Transverse colon (tissue), 4 donors: ENCODE measurements at regions not wholly inside any gene's neighbourhood (a gene's known extent, or its start where the extent isn't known, plus 50 kb on each side); places are given as distances from the start of the nearest gene placed in this dataset.
"Not testable (repeated sequence)": the region's sequence is repeated elsewhere in the genome, so short reads cannot be mapped to it uniquely, and the experiment has no call there.

ENCODE experiments used
- DNase-seq: peaks from one replicate; pipeline ENCODE4 v3.0.0-alpha.2; 2019
- H3K27ac ChIP-seq, 4 donors: fragments of 200-600 bp; sonication (generic); 2 replicates each; pipeline ENCODE4 v1.5.1; 2016 to 2018; ENCODE audit warnings: inconsistent platforms in 4 of 4
- H3K27me3 ChIP-seq: fragments of 200-600 bp; sonication (generic); 2 replicates; pipeline ENCODE4 v1.5.1; 2017; ENCODE audit warnings: inconsistent platforms
- H3K36me3 ChIP-seq, 4 donors: fragments of 200-600 bp; sonication (generic); 2 replicates each; pipeline ENCODE4 v1.5.1; 2017 to 2019; ENCODE audit warnings: inconsistent platforms in 4 of 4
- H3K4me1 ChIP-seq, 4 donors: fragments of 200-600 bp; sonication (generic); 2 replicates each; pipeline ENCODE4 v1.5.1; 2017 to 2020; ENCODE audit warnings: inconsistent platforms in 4 of 4
- H3K4me3 ChIP-seq, 4 donors: fragments of 200-600 bp; sonication (generic); 1 replicate in 1 of 4; 2 replicates in 3 of 4; pipeline versions ENCODE4 v1.5.1 to v1.6.1; 2017 to 2019; ENCODE audit warnings: inconsistent platforms in 4 of 4
- H3K9me3 ChIP-seq, 2 donors: fragments of 200-600 bp; sonication (generic); 2 replicates each; pipeline ENCODE4 v1.5.1; 2017 to 2019; ENCODE audit warnings: inconsistent platforms in 2 of 2
- CTCF ChIP-seq, 5 experiments: fragments of 200-600 bp in 3 of 5; fragments of 450-650 bp in 2 of 5; sonication (generic) in 3 of 5; IDR thresholded peaks; 1 replicate in 2 of 5; 2 replicates in 3 of 5; pipeline ENCODE4 v1.5.1; 2016 to 2017; ENCODE audit warnings: antibody characterized with exemption in 5 of 5, inconsistent platforms in 3 of 5, mild to moderate bottlenecking in 2 of 5, moderate library complexity in 1 of 5
- EP300 ChIP-seq: sonication (generic); formaldehyde crosslinking; IDR thresholded peaks from one replicate; pipeline ENCODE4 v1.6.1; 2017; ENCODE audit warnings: antibody characterized with exemption, low read depth
- POLR2A ChIP-seq: fragments of 450-650 bp; IDR thresholded peaks from one replicate; pipeline ENCODE4 v1.6.1; 2016; ENCODE audit warnings: antibody characterized with exemption, mild to moderate bottlenecking, moderate library complexity
- POLR2AphosphoS5 ChIP-seq, 3 donors: sonication (generic); formaldehyde crosslinking; IDR thresholded peaks; one replicate each; pipeline ENCODE4 v1.6.1; 2016; ENCODE audit warnings: antibody characterized with exemption in 3 of 3
- WGBS, 2 donors: methylation state at CpG; one replicate each; pipeline ENCODE4 v1.1.5; 2018; ENCODE audit warnings: low coverage in 1 of 2; 5-methylcytosine and 5-hydroxymethylcytosine counted together
- in situ Hi-C, 4 donors: fragments of 200-750 bp; cut with MboI; loops; one replicate each; pipeline versions ENCODE4 v1.15.0 to v1.15.1; 2017; ENCODE audit warnings: low sequenced_read_pairs in 3 of 4, low pct_ligation_motif_present in 1 of 4, low pct_unique_long_range_greater_than_20kb in 1 of 4
- intact Hi-C: fragments of 100-400 bp; cut with DNase I; formaldehyde crosslinking; loops from one replicate; pipeline ENCODE4 v1.15.1; 2023; ENCODE audit warnings: low total_unique reads

DNA sequence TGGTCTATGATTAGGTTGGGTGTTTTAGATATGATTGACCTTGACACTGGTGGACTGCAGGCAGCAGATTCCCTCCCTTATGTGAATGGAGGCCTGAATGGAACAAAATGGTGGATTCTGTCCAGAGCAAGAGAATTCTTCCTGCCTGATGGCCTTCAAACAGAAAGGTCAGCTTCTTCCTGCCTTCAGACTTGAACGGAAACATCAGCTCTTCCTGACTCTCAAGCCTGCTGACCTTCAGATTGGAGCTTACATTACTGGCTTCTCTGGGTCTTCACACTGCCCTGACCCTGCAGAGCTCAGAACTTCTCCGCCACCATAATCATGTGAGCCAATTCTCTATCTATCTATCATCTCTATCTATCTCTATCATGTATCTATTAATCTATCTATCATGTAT lies 111.6 kb downstream of the RAMP3 start:
- TF ChIP-seq POLR2AphosphoS5 (IDR thresholded peaks at IDR 0.05), result no peak
- no peak for TF ChIP-seq POLR2A
- TF ChIP-seq EP300, result no peak
- no peak for TF ChIP-seq CTCF (IDR thresholded peaks at IDR 0.05)
- in situ Hi-C loops, result no loop called here
- Histone ChIP-seq H3K27me3 (peaks cover 11% of the 10 kb centered on the region), H3K9me3 (no peaks in the 10 kb centered on the region), H3K27ac (no peak overlapping the region), H3K4me1 (no peaks in the 10 kb centered on the region), H3K4me3 (no peak overlapping the region), H3K36me3 (no peaks in the 10 kb centered on the region)
- WGBS, 2 donors, result 97 to 100% methylated on average over 1 to 2 of the region's 2 CpGs
- intact Hi-C loops, result no loop called here
- no peak for DNase-seq

GRCh38 chr7:45278763-45279398 lies 121.3 kb downstream of the RAMP3 start:
- in situ Hi-C loops, result no loop called here
- H3K27ac ChIP-seq, result no peak overlapping the region

DNA sequence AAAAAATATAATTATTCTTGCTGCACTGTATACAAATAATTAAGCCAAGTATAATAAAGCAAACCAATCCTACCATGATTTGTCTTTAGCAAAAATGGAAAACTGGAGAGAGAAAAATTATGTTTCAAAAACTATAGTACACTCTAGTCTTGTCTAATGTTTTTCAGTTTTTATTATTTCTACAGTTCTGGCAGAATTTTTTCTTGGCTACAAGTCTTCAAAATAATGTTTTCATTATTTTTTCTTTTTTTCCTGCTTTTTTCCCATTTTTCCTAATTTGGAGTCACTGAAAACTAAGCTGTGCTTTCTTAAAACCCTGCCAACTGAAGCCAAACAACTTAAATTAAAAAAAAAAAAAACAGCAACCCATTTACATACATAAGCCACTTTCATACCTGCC lies 132.0 kb downstream of the RAMP3 start:
- intact Hi-C loops, H3K9me3 ChIP-seq, DNase-seq, in situ Hi-C loops, H3K4me3 ChIP-seq, H3K4me1 ChIP-seq, H3K27ac ChIP-seq, H3K27me3 ChIP-seq, H3K36me3 ChIP-seq: not testable (repeated sequence)

More at GRCh38 chr7:45278763-45279398, 121.3 kb downstream of the RAMP3 start:
- intact Hi-C loops, result no loop called here
- TF ChIP-seq CTCF (IDR thresholded peaks at IDR 0.05) (no peak), POLR2A (no peak), POLR2AphosphoS5 (IDR thresholded peaks at IDR 0.05) (no peak)
- 60 to 72% methylated on average over 3 to 4 of the region's 4 CpGs for WGBS, 2 donors
- H3K9me3 ChIP-seq, result no peaks in the 10 kb centered on the region
- no peaks in the 10 kb centered on the region for H3K4me1 ChIP-seq
- no peak for DNase-seq
- no peaks in the 10 kb centered on the region for H3K27me3 ChIP-seq
- H3K4me3 ChIP-seq, result no peak overlapping the region
- H3K36me3 ChIP-seq, result no peaks in the 10 kb centered on the region

GRCh38 chr7:45290880-45291279 lies 133.3 kb downstream of the RAMP3 start:
- H3K27me3 ChIP-seq, result no peaks in the 10 kb centered on the region
- intact Hi-C loops, result no loop called here
- no peaks in the 10 kb centered on the region for H3K4me1 ChIP-seq
- H3K27ac ChIP-seq, result no peak overlapping the region
- no peaks in the 10 kb centered on the region for H3K36me3 ChIP-seq
- no peak for TF ChIP-seq POLR2A
- no peak for TF ChIP-seq EP300
- TF ChIP-seq POLR2AphosphoS5 (IDR thresholded peaks at IDR 0.05), result no peak
- no peak for TF ChIP-seq CTCF (IDR thresholded peaks at IDR 0.05)
- in situ Hi-C loops, result no loop called here
- no peak for DNase-seq
- H3K9me3 ChIP-seq, result peaks cover 0 to 5% of the 10 kb centered on the region in 2 donors
- no peak overlapping the region for H3K4me3 ChIP-seq
- 67% methylated on average over 3 of the region's 3 CpGs; no CpG with 5 or more reads in 1 of the 2 donors for WGBS, 2 donors

GRCh38 chr7:45292481-45292880 lies 134.9 kb downstream of the RAMP3 start:
- in situ Hi-C loops, result no loop called here
- Histone ChIP-seq H3K27ac (no peak overlapping the region), H3K4me1 (no peaks in the 10 kb centered on the region), H3K27me3 (no peaks in the 10 kb centered on the region), H3K36me3 (no peaks in the 10 kb centered on the region), H3K9me3 (peaks cover 0 to 5% of the 10 kb centered on the region in 2 donors), H3K4me3 (no peak overlapping the region)
- DNase-seq, result no peak
- TF ChIP-seq POLR2A (no peak), EP300 (no peak), POLR2AphosphoS5 (IDR thresholded peaks at IDR 0.05) (no peak), CTCF (IDR thresholded peaks at IDR 0.05) (no peak)
- WGBS, 2 donors, result 60 to 75% methylated on average over 1 to 4 of the region's 4 CpGs
- intact Hi-C loops, result no loop called here
